CD4-positive, alpha-beta T cell treated with Interleukin-17A for 4 hours (primary cell): ENCODE measurements at regions not wholly inside any gene's neighbourhood (a gene's known extent, or its start where the extent isn't known, plus 50 kb on each side); places are given as distances from the start of the nearest gene placed in this dataset.

Source experiments
- DNase-seq: peaks from one replicate; pipeline ENCODE4 v3.0.0-alpha.2; 2020; ENCODE audit warnings: mixed read lengths

DNA sequence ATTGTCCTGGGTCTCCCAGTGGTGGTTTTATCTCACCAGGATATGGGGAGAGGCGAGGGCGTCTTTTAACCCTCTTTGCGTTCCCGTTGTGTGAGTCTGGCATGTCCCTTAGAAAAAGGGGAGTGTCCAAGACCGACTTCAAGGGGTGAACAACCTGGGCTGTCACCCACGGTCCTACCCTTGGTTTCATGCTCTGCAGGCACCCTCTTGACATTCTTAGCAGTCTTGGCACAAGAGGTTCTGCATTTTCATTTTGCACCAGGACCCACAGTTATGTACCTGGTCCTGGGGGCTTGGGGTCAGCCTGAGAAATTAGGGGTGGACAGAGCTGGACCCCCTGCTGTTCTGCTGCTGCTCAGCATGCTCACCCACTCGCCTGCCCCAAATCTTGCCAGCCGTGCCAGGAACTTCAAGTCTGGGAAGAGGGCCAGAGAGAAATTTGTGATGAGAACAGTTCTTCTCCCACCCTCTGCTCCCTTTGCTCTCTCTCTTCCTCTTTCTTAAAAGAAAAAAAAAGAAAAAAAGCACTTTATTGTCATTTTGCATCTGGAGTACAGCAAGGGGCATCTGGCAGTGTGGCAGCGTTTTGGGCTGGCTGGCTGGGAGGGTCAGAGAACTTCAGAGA is 471.2 kb downstream of the MIAT start:
- no peak for DNase-seq

DNA sequence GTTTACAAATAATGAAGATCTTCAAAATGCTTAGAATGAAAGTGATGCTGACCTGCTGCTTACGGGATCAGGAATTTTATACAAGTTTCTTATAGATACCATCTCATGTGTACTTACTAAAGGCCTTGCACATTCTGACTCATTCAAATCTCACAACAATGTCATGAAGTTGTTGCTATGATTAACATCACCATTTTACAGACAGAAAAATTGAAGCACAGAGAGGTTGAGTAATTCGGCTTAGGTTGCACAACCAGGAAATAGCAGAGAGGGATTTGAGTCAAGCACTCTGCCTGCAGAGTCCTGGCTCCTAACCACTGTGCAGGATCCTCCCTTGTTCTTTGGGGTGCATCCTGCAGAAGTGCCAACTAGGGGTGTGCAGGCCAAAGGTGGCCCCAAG is 471.9 kb downstream of the MIAT start:
- DNase-seq = no peak

DNA sequence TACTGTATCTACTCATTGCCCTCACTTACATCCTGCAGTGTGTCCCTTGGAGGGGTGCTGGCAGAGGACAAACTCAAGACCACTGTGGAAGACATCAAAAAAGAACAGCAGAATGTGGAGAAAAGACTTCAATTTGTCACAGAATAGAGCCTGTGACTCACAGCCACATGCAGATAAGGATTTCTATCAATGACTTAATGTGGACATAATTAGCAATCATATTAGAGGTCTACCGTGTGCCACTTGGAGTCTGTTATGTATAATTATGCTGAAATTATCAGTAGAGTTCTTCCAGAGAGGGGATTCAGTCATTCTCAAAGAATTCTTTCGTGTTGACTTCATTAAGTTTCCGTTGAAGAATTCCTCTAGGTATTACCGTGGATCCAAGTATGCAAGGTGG is 473.5 kb downstream of the MIAT start:
- no peak for DNase-seq

DNA sequence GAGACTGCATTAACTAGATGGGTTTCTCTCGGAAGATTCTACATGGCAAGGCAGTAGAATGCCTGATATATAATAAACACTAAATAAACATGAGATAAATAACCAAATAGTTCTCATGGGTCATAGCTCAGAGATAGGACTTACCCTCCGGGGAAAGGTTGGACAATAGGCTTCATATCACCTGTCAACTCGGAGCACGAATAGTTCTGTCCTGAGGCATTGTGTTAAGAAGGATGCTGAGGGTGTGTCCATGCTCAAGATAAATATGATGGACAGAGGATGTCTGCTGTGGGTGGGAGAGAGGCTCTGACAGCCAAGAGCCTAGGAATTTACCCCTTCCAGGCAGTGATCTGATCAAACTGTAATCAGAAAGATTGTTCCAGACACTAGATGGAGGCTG is 474.0 kb downstream of the MIAT start:
- DNase-seq = no peak

DNA sequence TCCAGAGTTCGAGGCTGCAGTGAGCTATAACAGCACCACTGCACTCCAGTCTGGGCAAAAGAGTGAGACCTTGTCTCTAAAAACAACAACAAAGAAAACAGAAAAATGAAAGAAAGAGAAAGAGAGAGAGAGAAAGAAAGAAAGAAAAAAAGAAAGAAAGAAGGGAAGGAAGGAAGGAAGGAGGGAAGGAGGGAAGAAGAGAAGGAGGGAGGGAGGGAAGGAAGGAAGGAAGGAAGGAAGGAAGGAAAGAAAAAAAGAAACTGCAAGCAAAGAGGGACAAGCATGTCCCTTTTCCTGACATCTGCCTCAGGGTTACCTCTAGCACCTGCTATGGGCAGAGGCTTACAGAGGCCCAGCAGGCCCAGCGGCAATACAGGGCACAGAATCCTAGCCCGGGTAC is 475.0 kb downstream of the MIAT start:
- DNase-seq = no peak

DNA sequence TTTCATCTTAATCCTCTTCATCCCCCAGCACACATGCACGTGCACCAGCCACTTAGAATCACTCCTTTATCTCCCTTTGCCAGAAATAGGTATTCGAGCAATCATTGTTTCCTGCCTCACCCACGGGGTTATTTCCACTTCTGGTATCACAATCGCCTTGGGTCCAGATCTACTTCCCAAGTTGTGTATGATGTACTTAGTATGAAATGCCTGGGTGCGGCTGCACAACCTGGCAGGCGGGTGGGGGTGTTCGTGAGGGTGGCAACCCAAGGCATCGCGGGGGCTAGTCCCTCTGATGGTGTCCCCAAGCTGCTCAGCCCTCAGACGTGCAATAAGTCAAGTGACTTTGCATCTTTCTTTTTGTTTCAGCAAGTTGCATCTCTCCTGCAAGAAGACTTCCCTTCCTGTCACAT is 475.6 kb downstream of the MIAT start:
- DNase-seq = no peak

DNA sequence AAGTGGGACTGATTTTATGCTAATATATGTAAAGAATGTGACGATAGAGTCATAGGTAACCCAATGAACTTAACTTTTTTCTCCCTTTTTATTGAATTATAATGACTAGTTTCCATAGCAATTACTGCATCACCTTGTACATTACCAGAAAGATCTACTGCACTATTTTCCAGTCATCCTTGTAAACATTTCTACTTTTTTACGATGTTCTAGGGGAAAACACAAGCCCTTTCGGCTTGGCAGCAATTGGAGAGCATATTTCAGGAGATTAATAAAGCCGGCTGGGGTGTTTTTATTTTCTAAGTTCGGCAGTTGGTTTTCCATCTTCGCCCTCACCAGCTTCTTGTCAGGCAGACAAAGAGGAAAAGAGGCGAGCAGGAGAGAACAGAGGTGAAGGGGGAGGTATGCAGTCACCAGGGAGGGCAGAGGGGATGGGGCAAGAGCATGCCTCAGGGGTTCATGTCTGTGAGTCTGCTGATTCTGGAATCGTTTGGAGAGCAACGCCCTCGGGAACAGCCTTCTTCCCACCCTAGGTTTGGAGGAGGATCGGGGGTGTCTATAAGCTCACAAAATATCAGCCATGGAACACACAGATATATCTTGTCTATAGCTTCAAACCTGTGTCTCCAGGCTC is 476.4 kb downstream of the MIAT start:
- DNase-seq = no peak

DNA sequence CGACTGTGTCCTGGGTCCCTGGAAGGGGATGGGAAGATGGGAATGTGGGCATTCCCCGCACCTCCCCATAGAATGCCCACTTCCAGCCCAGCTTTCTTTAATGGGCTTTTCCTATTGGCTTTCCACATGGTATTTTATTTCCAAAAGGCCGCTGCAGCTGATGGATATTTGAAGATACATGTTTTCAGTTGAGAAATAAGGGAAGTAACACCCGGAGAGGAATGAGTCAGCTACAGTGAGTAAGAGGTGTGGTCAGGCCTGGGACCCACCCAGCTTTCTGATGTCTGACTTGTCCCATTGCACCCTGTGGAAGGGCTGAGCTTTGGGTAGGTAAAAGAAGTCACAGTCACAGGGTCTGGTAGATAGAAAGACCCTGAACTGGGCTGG is 476.9 kb downstream of the MIAT start:
- DNase-seq = no peak

DNA sequence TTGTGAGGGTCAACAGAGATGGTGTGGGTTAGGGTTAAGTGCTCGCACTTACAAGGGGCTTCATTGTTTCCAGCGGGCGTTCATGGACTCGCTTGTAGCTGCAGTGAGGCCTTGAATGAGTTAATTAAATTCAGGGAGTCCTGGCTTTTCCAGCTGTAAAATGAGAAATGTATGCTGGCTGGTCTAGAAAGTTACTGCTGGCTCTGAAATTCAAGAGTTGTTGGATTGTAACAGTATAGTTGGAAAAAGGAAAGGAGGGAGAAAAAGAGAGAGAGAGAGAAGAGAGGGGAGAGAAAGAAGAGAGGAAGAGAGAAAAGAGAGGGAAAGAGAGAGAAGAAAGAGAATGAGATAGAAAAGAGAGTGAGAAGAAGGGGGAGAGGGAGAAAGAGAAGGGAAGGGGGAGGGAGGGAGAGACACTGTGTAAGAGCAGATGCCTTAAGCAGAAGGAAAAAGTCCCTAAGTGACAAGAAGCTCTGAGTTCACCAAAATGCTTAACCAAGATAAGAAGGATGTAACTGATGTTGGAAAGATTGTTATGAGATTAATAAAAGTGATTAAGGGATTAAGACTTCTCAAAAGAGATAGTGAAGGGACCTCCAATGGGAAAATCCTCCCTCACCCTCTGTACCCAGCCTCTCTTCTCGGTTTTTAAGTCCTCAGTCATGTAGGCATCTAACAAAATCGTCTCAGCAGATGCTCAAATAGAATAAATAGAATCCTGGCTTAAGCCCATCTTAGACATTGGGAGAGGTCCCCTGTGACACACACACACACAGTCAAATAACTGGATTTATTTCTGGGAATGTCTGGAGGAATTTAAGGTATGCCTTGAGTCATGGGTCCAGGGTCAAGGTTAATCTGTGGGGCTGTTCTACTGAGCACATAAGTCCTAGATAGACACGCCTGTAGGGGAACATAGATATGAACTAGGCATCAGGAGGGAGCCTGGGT is 477.9 kb downstream of the MIAT start:
- DNase-seq = no peak

DNA sequence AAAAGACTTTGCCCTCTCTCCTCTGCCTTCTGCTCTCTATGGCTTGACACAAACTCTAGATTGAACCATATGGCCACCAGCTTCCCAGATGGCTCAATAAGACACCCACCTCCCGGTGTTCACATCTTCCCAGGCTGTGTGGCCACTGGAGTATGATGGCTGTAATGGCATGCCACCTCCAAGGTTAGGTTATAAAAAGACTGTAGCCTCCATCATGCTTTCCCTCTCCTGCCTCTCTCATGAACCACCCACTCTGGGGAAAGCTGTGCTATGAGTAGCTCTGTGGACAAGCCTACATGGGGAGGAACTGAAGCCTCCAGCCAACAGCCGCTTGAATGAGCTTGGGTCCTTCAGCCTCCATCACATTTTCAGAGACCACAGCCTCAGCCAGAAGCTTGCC is 479.2 kb downstream of the MIAT start:
- DNase-seq = no peak

DNA sequence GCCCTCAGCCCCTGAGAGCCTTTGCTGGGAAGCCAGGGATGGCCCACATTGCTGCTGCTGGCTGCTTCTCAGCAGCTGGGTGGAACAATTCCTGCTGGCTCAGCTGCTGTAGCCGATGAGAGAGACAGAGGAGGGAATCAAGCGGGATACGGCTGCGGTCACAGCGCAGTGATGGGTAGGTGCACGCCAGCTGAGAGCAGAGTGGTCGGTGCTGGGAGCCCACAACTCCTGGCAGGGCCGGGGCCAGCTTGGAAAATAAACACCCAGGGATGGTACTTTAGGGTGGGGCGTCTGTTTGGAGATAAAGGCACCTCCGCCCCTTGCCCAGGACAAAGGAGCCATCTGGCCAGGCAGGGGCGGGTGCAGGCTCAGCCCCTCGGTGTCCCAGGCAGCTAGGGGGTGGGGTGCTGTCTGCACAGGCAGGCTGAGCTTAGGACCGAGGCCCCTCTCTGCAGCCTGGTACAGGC is 480.5 kb downstream of the MIAT start:
- no peak for DNase-seq

DNA sequence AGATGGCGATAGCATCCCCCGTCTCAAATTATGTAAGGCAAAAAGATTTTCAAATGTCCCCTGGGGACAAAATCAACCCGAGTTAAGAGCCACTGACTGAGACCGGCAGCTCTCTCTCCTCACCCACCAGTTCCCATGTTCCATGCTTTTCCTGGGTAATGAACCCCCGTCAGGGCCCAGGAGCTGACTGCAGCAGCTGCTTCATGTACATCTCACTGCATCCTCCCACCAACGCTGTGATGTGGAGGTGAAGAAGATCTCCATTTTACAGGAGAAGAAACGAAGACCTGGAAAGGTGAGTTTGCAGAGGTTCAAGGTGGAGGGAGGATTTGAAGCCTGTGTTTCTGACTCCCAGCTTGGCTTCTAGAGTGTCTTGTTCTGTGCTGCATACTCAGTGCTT is 481.1 kb downstream of the MIAT start:
- no peak for DNase-seq

DNA sequence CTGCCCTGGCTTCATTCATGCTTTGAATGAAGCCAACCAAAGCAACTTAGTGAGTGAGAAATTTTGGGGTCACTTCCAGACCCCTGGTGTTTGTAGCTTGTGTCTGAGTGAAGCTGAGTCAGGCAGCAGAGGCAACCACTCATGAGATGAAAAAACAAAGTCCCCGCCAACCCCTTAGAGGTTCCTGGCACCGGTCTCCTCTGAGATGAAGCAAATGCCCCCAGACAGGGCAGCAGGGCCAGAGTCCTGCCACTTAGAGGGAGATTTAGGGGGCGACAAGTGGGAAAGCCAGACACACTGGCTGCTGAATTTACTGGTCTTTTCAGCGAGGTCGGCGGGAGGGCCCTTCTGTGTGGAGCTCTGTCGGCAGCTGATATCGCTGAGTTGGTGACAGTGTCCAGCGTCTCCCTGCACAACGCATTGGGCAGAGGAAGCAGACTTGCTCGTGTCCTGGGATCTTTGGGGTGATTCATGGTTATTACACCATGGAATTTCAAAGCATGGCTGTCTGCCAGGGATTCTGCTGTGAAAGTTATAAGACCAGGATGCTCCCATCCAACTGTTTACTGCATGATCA is 482.6 kb downstream of the MIAT start:
- DNase-seq = no peak

DNA sequence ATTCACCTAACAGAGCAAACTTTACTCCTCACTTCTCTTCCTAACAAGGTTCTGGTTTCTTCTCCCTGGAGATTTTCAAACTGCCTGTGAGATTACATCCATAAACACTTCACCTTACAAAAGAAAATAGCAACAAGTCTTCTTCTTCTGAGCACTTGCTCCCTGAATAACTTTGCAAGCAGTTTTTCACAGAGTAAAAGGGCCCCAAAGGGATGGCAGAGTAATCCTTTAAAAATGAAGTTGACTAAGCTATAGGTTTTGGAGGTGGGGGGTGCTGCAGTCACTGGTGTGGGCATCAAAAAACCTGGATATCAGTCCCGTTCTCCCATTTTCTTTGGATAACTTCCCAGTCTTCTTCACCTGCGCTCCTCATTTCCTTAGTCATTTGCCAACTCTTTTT is 484.9 kb downstream of the MIAT start:
- DNase-seq = no peak

DNA sequence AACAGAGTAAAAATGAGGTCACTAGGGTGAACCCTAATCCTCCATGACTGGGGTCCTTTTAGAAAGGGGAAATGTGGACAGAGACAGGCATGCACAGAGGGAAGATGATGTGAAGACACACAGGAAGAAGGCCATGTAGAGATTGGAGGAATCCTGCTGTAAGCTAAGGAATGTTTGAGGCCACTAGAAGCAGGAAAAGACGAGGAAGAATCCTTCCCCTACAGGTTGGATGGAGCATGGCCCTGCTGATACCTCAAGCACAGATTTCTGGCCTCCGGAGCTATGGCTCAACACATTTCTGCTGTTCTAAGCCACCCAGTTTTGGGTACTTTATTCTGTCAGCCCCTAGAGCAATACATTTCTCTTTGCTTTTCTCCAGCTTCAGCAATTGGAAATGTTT is 486.9 kb downstream of the MIAT start:
- DNase-seq = no peak

DNA sequence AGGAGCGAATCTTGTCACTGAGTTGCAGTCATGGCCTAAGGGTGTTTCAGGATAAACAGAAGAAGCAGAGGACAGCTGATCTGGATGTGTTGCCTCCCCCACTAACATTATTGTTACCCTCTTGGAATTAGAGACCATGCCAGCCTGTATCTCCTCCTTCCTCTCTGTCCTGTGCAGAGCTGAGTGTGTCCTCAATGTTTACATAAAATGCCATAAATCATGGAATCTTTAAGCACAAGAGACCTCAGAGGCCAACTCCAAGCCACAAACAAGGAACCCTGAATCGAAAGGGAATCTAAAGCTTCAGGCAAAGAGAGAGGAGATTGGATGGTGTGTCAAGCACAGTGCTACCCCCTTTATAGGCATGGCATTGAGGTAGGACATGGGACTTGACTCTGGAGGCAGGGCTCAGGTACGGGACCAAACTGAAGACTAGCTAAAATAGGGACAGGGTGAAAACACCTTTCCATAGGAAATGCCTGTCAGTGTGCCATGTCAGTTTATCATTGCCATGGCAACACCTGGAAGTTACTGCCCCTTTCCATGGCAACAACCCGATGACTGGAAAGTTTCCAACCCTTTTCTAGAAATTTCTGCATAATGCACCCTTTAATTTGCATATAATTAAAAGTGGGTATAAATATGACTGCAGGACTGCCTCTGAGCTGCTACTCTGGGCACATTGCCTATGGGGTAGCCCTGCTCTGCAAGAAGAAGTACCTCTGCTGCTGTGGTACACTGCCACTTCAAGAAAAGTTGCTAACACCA is 489.7 kb downstream of the MIAT start:
- DNase-seq = no peak

DNA sequence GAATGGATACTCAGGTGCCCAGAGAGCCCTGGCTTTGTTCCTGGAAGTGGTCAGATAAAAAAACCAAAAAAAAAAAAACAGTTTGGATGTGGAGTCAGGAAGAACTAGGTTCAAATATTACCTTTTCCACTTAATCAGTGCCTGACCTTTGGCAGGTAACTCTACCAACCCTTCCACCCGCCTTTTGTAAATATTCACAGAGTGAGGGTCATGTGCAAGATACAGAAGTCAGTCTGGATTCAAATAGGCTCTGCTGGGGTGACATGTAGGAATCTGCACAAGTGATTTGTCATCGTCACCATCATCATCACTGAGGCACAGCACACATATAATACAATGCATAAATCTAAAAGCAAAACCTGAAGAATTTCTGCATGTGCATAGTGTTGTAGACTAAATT is 490.7 kb downstream of the MIAT start:
- no peak for DNase-seq

DNA sequence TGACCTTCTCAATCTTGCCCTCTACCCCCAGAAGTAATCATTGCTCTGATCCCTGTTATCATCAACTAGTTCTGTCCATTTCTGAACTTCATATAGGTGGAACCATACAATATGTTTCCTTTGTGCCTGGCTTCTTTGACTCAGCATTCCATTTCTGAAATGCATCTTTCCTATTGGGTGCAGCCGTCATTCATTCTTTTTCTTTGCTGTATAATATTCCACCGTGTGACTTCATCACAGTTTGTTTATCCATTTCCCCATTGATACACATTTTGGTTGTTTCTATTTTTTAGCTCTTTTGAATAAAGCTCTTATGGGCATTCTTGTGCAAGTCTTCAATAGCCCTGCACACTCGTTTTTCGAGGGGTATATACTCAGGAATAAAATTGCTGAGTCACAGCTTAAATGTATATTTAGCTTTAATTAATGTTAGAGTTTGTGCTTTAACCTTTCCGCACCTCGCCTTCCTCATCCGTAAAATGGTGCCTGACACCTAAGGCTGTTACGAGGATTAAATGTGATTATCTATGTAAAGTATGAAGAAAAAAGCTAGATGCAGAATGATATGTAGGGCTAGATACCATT is 491.6 kb downstream of the MIAT start:
- DNase-seq = no peak

DNA sequence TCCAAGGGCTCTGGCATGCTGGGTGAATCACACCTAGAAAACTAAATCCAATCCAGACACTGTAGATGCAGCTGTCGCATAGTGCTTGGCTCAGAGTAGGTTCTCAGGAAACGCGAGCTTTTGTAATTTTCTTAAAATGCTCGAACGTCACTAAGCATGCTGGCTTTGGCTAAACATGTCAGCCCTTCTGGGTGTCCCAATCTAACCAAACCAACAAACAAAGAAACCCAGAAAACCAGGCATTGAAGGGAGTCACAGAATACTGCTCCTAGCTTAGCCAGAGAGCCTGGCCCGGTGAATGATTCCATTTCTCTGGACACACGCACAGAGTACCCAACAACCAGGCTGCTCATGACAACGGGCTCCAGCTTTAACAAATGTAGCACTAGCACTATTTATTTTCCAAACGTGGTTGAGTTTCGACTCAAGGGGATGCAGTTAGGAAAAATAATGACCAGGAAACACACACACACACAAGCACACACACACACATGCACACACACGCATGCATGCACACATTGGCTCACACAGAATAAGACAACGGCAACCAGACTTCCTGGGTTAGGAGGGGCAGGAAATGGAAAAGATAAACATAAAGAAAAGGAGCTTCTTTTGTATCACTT is 492.6 kb downstream of the MIAT start:
- no peak for DNase-seq

DNA sequence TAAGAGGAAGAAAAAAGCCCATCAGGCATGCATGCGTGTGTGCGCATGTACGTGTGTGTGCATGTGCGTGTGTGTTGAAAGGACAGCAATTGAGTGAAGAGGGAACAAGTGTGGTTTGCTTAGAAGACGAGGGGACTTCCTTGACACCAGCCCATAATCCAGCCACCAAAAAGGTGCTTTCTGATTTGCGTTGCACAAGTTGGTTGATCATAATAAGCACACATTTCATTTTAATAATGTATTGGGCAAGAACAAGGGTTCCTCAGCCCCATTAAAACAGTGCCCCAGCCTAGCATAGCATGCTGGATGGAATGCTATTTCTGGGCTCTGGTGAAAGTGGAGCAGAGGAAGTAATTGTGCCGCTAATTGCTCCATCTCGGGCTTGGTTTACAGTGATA is 493.2 kb downstream of the MIAT start:
- no peak for DNase-seq

DNA sequence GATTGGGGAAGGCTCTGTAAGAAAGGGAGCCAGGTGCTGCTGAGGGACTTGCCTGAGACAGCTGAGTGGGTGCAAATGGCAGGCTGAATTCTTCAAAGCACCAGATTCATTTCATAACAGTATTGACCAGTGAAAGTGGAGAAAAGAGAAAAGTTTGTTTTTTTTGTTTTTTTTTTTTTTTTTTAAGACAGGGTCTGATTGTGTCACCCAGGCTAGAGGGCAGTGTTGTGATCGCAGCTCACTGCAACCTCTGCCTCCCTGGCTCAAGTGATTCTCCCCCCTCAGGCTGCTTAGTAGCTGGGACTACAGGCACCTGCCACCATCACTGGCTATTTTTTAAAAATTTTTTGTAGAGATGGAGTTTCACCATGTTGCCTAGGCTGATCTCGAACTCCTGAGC is 494.0 kb downstream of the MIAT start:
- no peak for DNase-seq

DNA sequence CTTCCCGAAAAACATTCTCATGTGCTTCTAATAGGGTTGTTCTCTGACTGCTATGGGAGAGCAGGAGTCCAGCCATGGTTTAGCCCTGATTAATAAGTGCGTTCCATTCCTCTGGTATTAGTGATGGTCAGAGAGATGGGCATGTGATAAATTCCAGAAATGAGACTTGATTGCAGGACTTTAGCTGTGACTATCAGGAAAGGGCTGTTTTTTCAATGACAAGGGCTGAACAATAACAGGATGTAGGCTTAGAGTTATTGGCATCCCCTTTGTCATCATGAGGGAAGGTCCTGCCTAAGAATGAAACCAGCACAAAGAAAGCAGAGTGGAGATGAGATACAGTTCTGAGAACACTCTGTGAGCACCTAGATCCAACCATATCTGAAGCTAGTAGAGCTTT is 494.6 kb downstream of the MIAT start:
- DNase-seq = no peak
